ENCODE measurements at regions not wholly inside any gene's neighbourhood (a gene's known extent, or its start where the extent isn't known, plus 50 kb on each side); places are given as distances from the start of the nearest gene placed in this dataset.
A peak's percentile ranks its signal among the peaks of the same experiment; 100 is the strongest.

- DNase-seq (peak in 2 of 5 donors; percentile 66 to 71), FAIRE-seq (no peak)
- no peaks in the 10 kb centered on the region for H3K9me3 ChIP-seq (ENCODE audit: control insufficient read depth in 2 of 3, insufficient read depth in 1 of 3, low read length in 3 of 3)
- H3K9ac ChIP-seq (ENCODE audit: low read length in 3 of 3), result no peak overlapping the region
- no peaks in the 10 kb centered on the region for H3K4me1 ChIP-seq (ENCODE audit: control insufficient read depth in 2 of 3, insufficient read depth in 2 of 3, low read depth in 1 of 3, low read length in 3 of 3)
- H3K27me3 ChIP-seq (ENCODE audit: control insufficient read depth, insufficient read depth, low read length), result no peaks in the 10 kb centered on the region
- H3K4me3 ChIP-seq (ENCODE audit: low read length in 3 of 3), result no peak overlapping the region
- intact Hi-C loops (cut with DNase I), result no loop called here
- no peaks in the 10 kb centered on the region for H3K36me3 ChIP-seq (ENCODE audit: control insufficient read depth in 2 of 3, insufficient read depth in 3 of 3, low read length in 3 of 3)
- H3K27ac ChIP-seq (ENCODE audit: low read depth in 2 of 2, low read length in 2 of 2), result no peak overlapping the region
- TF ChIP-seq CTCF (IDR thresholded peaks at IDR 0.05; ENCODE audit: borderline replicate concordance, extremely low read depth, insufficient read depth), result no peak
These were observed 54.3 kb upstream of the ROBO2 start for GRCh38 chr3:76985645-76986044.

GRCh38 chr3:76986876-76987474 is 52.9 kb upstream of the ROBO2 start:
- Histone ChIP-seq H3K4me1 (ENCODE audit: control insufficient read depth in 2 of 3, insufficient read depth in 2 of 3, low read depth in 1 of 3, low read length in 3 of 3) (peaks cover 0 to 3% (median 0%) of the 10 kb centered on the region in 3 donors), H3K27ac (ENCODE audit: low read depth in 2 of 2, low read length in 2 of 2) (no peak overlapping the region), H3K4me3 (ENCODE audit: low read length in 3 of 3) (no peak overlapping the region), H3K36me3 (ENCODE audit: control insufficient read depth in 2 of 3, insufficient read depth in 3 of 3, low read length in 3 of 3) (no peaks in the 10 kb centered on the region), H3K27me3 (ENCODE audit: control insufficient read depth, insufficient read depth, low read length) (no peaks in the 10 kb centered on the region), H3K9ac (ENCODE audit: low read length in 3 of 3) (no peak overlapping the region), H3K9me3 (ENCODE audit: control insufficient read depth in 2 of 3, insufficient read depth in 1 of 3, low read length in 3 of 3) (no peaks in the 10 kb centered on the region)
- intact Hi-C loops (cut with DNase I), result no loop called here
- TF ChIP-seq CTCF (IDR thresholded peaks at IDR 0.05; ENCODE audit: borderline replicate concordance, extremely low read depth, insufficient read depth), result no peak
- FAIRE-seq (no peak), DNase-seq (peak in 3 of 5 donors; percentile 29 to 69 (median 67))
